IMR-90 (cell line): ENCODE measurements at regions not wholly inside any gene's neighbourhood (a gene's known extent, or its start where the extent isn't known, plus 50 kb on each side); places are given as distances from the start of the nearest gene placed in this dataset.

Source experiments
- ATAC-seq: fragments of 200-7000 bp; cut with Tn5 transposase; 2 replicates; pipeline ENCODE4 v1.9.1; 2020; ENCODE audit warnings: low read depth, mild to moderate bottlenecking, moderate library complexity
- BruUV-seq: library from RNA; stranded (reverse); fragments of 400-500 nt; replicated peaks from 2 replicates; lab custom pipeline; 2021; lab: Mats Ljungman, UMichigan
- CTCF ChIA-PET: fragments of 300-600 bp; formaldehyde crosslinking; extraction: SDS; loops from one replicate; lab custom pipeline; 2021; ENCODE audit warnings: antibody characterized with exemption; lab: Yijun Ruan, JAX
- POLR2A ChIA-PET: fragments of 300-600 bp; sonication (Branson Sonifier 250); formaldehyde crosslinking; loops from one replicate; lab custom pipeline; 2022; ENCODE audit warnings: antibody characterized with exemption; ENCODE audit not compliant: unreplicated experiment; lab: Charles Lee
- DNase-seq: peaks from one replicate; pipeline ENCODE4 v3.0.0; 2013
- H2AFZ ChIP-seq: replicated peaks from 2 replicates; pipeline ENCODE3; 2013; ENCODE audit warnings: low read length, mild to moderate bottlenecking; ENCODE audit not compliant: poor library complexity
- H2AK5ac ChIP-seq: 2 replicates; pipeline ENCODE4 v1.6.1; 2013; ENCODE audit warnings: low read depth, low read length, inconsistent platforms
- H2AK9ac ChIP-seq: replicated peaks from 2 replicates; pipeline ENCODE3; 2013; ENCODE audit warnings: mild to moderate bottlenecking, low read depth, low read length, moderate library complexity; ENCODE audit not compliant: poor library complexity
- H2BK120ac ChIP-seq: 2 replicates; pipeline ENCODE4 v1.6.1; 2013; ENCODE audit warnings: low read depth, low read length, inconsistent platforms
- H2BK15ac ChIP-seq: 3 replicates; pipeline ENCODE4 v1.6.1; 2013; ENCODE audit warnings: low read depth, low read length, inconsistent platforms
- H2BK20ac ChIP-seq: 2 replicates; pipeline ENCODE4 v1.6.1; 2013; ENCODE audit warnings: low read depth, mild to moderate bottlenecking, inconsistent platforms, low read length, moderate library complexity
- H2BK5ac ChIP-seq: 2 replicates; pipeline ENCODE4 v1.6.1; 2013; ENCODE audit warnings: mild to moderate bottlenecking, low read depth, low read length, inconsistent platforms; ENCODE audit not compliant: poor library complexity, severe bottlenecking
- H3K14ac ChIP-seq: replicated peaks from 2 replicates; pipeline ENCODE4 v1.6.1; 2013; ENCODE audit warnings: low read depth, low read length, inconsistent platforms
- H3K18ac ChIP-seq: 2 replicates; pipeline ENCODE4 v1.6.1; 2013; ENCODE audit warnings: low read depth, low read length, control low read depth
- H3K23ac ChIP-seq: 2 replicates; pipeline ENCODE4 v1.6.1; 2013; ENCODE audit warnings: low read depth, low read length, inconsistent platforms
- H3K27ac ChIP-seq: 2 replicates; pipeline ENCODE4 v1.5.1; 2013; ENCODE audit warnings: mild to moderate bottlenecking, control low read depth, low read length; ENCODE audit not compliant: insufficient read depth
- H3K27me3 ChIP-seq: 2 replicates; pipeline ENCODE4 v1.6.1; 2013; ENCODE audit warnings: low read length; ENCODE audit not compliant: control insufficient read depth, insufficient read depth
- H3K36me3 ChIP-seq: 2 replicates; pipeline ENCODE4 v1.6.1; 2013; ENCODE audit warnings: low read length, mixed read lengths; ENCODE audit not compliant: control insufficient read depth, insufficient read depth
- H3K4ac ChIP-seq: 2 replicates; pipeline ENCODE4 v1.6.1; 2013; ENCODE audit warnings: low read depth, low read length, inconsistent platforms
- H3K4me1 ChIP-seq: 2 replicates; pipeline ENCODE4 v1.6.1; 2013; ENCODE audit warnings: low read length, mixed read lengths; ENCODE audit not compliant: control insufficient read depth, insufficient read depth
- H3K4me2 ChIP-seq: 2 replicates; pipeline ENCODE4 v1.6.1; 2013; ENCODE audit warnings: low read depth, mild to moderate bottlenecking, control low read depth, low read length, moderate library complexity
- H3K4me3 ChIP-seq: 2 replicates; pipeline ENCODE4 v1.5.1; 2013; ENCODE audit warnings: low read depth, mild to moderate bottlenecking, control low read depth, low read length, moderate library complexity; ENCODE audit not compliant: insufficient read depth
- H3K56ac ChIP-seq: 2 replicates; pipeline ENCODE4 v1.6.1; 2013; ENCODE audit warnings: low read length, inconsistent platforms; ENCODE audit not compliant: insufficient read depth; ENCODE audit errors: extremely low read depth
- H3K79me1 ChIP-seq, 2 experiments: 2 replicates each; pipeline ENCODE4 v1.6.1; 2013; ENCODE audit warnings: low read length in 2 of 2, inconsistent platforms in 1 of 2, low read depth in 1 of 2
- H3K9ac ChIP-seq: 2 replicates; pipeline ENCODE4 v1.6.1; 2013; ENCODE audit warnings: low read depth, low read length, control low read depth
- H3K9me1 ChIP-seq: 2 replicates; pipeline ENCODE4 v1.6.1; 2013; ENCODE audit warnings: low read length, inconsistent platforms; ENCODE audit not compliant: insufficient read depth
- H3K9me3 ChIP-seq: 2 replicates; pipeline ENCODE4 v1.6.1; 2013; ENCODE audit warnings: low read length; ENCODE audit not compliant: control insufficient read depth, insufficient read depth
- H4K20me1 ChIP-seq: 2 replicates; pipeline ENCODE4 v1.6.1; 2013; ENCODE audit warnings: low read length, inconsistent platforms; ENCODE audit not compliant: insufficient read depth
- H4K5ac ChIP-seq: 2 replicates; pipeline ENCODE4 v1.6.1; 2013; ENCODE audit warnings: mild to moderate bottlenecking, low read depth, low read length, control low read depth
- H4K8ac ChIP-seq, 2 experiments: 2 replicates each; pipeline ENCODE4 v1.6.1; 2013; ENCODE audit warnings: low read depth in 2 of 2, low read length in 2 of 2, control low read depth in 1 of 2, inconsistent platforms in 1 of 2
- H4K91ac ChIP-seq: 2 replicates; pipeline ENCODE4 v1.6.1; 2013; ENCODE audit warnings: low read depth, low read length, inconsistent platforms; ENCODE audit not compliant: insufficient read depth
- BHLHE40 ChIP-seq: fragments of 150-350 bp; IDR thresholded peaks from 2 replicates; pipeline ENCODE4 v1.6.1; 2016; ENCODE audit warnings: mild to moderate bottlenecking, low read depth, low read length
- CEBPB ChIP-seq: IDR thresholded peaks from 2 replicates; pipeline ENCODE4 v1.6.1; 2012; ENCODE audit warnings: low read depth, low read length, improper control_type of control experiment
- FOS ChIP-seq: fragments of 150-350 bp; IDR thresholded peaks from 2 replicates; pipeline ENCODE4 v1.6.1; 2016; ENCODE audit warnings: low read depth, low read length
- WGBS, 2 experiments: methylation state at CpG; one replicate each; pipeline versions ENCODE4 v1.1.5 to v1.1.7; 2013; ENCODE audit warnings: missing lambda C conversion rate in 2 of 2; ENCODE audit not compliant: insufficient read length in 1 of 2; ENCODE audit errors: extremely low coverage in 2 of 2; 5-methylcytosine and 5-hydroxymethylcytosine counted together
- dilution Hi-C: fragments of 300-500 bp; cut with HindIII; formaldehyde crosslinking; loops from one replicate; pipeline ENCODE4 v1.14.3; 2018; ENCODE audit warnings: low sequenced_read_pairs; ENCODE audit not compliant: unreplicated experiment
- in situ Hi-C: fragments of 300-500 bp; cut with MboI; formaldehyde crosslinking; loops from 3 replicates; pipeline ENCODE4 v1.14.3; 2019; ENCODE audit warnings: low sequenced_read_pairs, inconsistent platforms, mixed read lengths
- intact Hi-C: fragments of 100-400 bp; cut with micrococcal nuclease; formaldehyde crosslinking; loops from 2 replicates; pipeline ENCODE4 v1.10.0; 2022

DNA sequence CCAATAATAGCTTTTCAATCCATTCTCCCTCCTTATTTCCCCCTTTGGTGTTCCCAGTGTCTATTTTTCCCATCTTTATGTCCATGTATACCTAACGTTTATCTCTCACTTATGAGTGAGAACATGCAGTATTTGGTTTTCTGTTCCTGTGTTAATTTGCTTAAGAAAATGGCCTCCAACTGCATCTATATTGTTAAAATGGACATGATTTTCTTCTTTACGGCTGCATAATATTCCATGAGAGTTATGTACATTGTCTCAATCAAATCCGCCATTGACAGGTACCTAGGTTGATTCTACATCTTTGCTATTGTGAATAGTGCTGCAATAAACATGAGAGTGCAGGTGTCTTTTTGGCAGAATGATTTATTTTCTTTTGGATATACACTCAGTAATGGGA is 126.7 kb downstream of the CTH start:
- Histone ChIP-seq H2AK9ac (no peak overlapping the region), H3K9me3 (no peaks in the 10 kb centered on the region), H3K9me1 (no peaks in the 10 kb centered on the region), H2BK5ac (no peak overlapping the region), H4K91ac (no peak overlapping the region), H3K79me1 (no peaks in the 10 kb centered on the region), H4K8ac (no peak overlapping the region), H4K5ac (no peak overlapping the region), H3K4ac (no peak overlapping the region), H2AFZ (no peak overlapping the region), H3K18ac (no peak overlapping the region), H2BK15ac (no peak overlapping the region), H3K4me3 (no peak overlapping the region), H2BK20ac (no peak overlapping the region), H3K56ac (no peak overlapping the region), H3K14ac (no peak overlapping the region), H3K4me1 (no peaks in the 10 kb centered on the region), H3K9ac (no peak overlapping the region), H3K23ac (no peak overlapping the region), H3K27me3 (no peaks in the 10 kb centered on the region), H3K27ac (no peak overlapping the region), H4K20me1 (no peaks in the 10 kb centered on the region), H3K4me2 (no peak overlapping the region), H2AK5ac (no peak overlapping the region), H3K36me3 (no peaks in the 10 kb centered on the region), H2BK120ac (no peak overlapping the region)
- DNase-seq: no peak
- in situ Hi-C loops: no loop called here
- POLR2A ChIA-PET: no interaction called here
- no TSS peak for BruUV-seq
- no CpG with 5 or more reads among the region's 3 CpGs for WGBS, 2 experiments
- ATAC-seq: no peak
- TF ChIP-seq CEBPB: no peak
- no peak for TF ChIP-seq FOS
- TF ChIP-seq BHLHE40: no peak
- intact Hi-C loops: no loop called here
- CTCF ChIA-PET: no interaction called here
- dilution Hi-C loops: no loop called here
